ENCODE measurements at regions not wholly inside any gene's neighbourhood (a gene's known extent, or its start where the extent isn't known, plus 50 kb on each side); places are given as distances from the start of the nearest gene placed in this dataset.
"Not testable (repeated sequence)": the region's sequence is repeated elsewhere in the genome, so short reads cannot be mapped to it uniquely, and the experiment has no call there.

DNA sequence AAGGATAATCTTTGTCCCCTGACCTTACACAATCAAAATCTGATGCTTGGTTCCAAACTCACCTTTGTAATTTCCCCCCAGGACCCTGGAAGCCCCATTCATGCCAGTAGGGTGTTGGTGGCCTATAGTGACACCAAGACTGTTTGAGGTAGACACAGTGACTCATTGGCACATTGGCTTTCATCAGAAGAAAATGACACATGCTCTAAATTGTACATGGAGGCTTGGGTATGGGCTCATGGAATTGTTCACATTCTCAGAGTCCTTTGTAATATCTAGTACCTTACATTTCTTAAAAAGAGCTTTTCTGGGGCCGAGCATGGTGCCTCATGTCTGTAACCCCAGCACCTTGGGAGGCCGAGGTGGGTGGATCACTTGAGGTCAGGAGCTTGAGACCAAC, 61.2 kb upstream of the LRPPRC start:
- CTCF ChIA-PET = no interaction called here
- FAIRE-seq (no peak), DNase-seq (ENCODE audit: low read depth, low spot score) (no peak)
- Histone ChIP-seq H3K9me3 (replicated peaks; ENCODE audit: control insufficient read depth, insufficient read depth, low read length) (no peaks in the 10 kb centered on the region), H3K79me2 (ENCODE audit: control insufficient read depth, insufficient read depth, low read length) (no peaks in the 10 kb centered on the region), H3K4me3 (replicated peaks in 1 of 3; ENCODE audit: insufficient read depth in 1 of 3, low read depth in 1 of 3, low read length in 3 of 3) (no peak overlapping the region), H3K9ac (replicated peaks; ENCODE audit: extremely low read depth, insufficient read depth, low read length) (no peak overlapping the region), H3K9me1 (replicated peaks; ENCODE audit: control insufficient read depth, extremely low read depth, insufficient read depth, low read length) (no peaks in the 10 kb centered on the region), H3K4me2 (ENCODE audit: insufficient read depth, low read length) (no peak overlapping the region), H3K27ac (ENCODE audit: insufficient read depth, low read depth, low read length) (no peak overlapping the region), H3K36me3 (ENCODE audit: control insufficient read depth in 2 of 2, extremely low read depth in 1 of 2, insufficient read depth in 2 of 2, low read length in 2 of 2) (no peaks in the 10 kb centered on the region), H2AFZ (ENCODE audit: low read depth, low read length) (no peak overlapping the region), H4K20me1 (replicated peaks; ENCODE audit: control insufficient read depth, extremely low read depth, insufficient read depth, low read length) (no peaks in the 10 kb centered on the region), H3K27me3 (ENCODE audit: control insufficient read depth in 2 of 2, insufficient read depth in 2 of 2, low read length in 2 of 2) (peaks cover 0 to 1% of the 10 kb centered on the region in 2 experiments), H3K4me1 (ENCODE audit: control insufficient read depth, extremely low read depth, insufficient read depth, low read length) (no peaks in the 10 kb centered on the region)
- POLR2A ChIA-PET = no interaction called here
- TF ChIP-seq, protein P1, sequence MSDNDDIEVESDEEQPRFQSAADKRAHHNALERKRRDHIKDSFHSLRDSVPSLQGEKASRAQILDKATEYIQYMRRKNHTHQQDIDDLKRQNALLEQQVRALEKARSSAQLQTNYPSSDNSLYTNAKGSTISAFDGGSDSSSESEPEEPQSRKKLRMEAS (IDR thresholded peaks at IDR 0.05; ENCODE audit: insufficient read depth, insufficient read length) = no peak
- no TSS peak for BruUV-seq (replicated peaks)
- intact Hi-C loops (cut with micrococcal nuclease) = no loop called here
- dilution Hi-C loops (cut with MboI; ENCODE audit: extremely low pct_ligation_motif_present, low sequenced_read_pairs) = no loop called here

DNA sequence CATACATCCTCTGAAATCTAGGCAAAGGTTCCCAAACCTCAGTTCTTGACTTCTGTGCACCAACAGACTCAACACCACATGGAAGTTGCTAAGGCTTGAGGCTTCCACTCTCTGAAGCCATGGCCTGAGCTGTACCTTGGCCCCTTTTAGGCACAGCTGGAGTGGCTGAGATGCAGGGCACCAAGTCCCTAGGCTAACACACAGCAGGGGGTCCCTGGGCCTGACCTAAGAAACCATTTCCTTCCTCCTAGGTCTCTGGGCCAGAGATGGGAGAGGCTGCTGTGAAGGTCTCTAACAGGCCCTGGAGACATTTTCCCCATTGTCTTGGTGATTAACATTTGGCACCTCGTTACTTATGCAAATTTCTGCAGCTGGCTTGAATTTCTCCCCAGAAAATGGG, 64.5 kb upstream of the LRPPRC start:
- CTCF ChIA-PET = interaction anchor here (0.8 kb wide), 1 partner anchor 16 kb away, joined by 3 read pairs; no protein-coding TSS in a partner anchor
- H3K4me1 ChIP-seq (ENCODE audit: control insufficient read depth, extremely low read depth, insufficient read depth, low read length); H3K27ac ChIP-seq (ENCODE audit: insufficient read depth, low read depth, low read length); H3K36me3 ChIP-seq (ENCODE audit: control insufficient read depth in 2 of 2, extremely low read depth in 1 of 2, insufficient read depth in 2 of 2, low read length in 2 of 2); DNase-seq (ENCODE audit: low read depth, low spot score); H3K79me2 ChIP-seq (ENCODE audit: control insufficient read depth, insufficient read depth, low read length); dilution Hi-C loops (cut with MboI; ENCODE audit: extremely low pct_ligation_motif_present, low sequenced_read_pairs); H3K27me3 ChIP-seq (ENCODE audit: control insufficient read depth in 2 of 2, insufficient read depth in 2 of 2, low read length in 2 of 2); H3K9me3 ChIP-seq (replicated peaks; ENCODE audit: control insufficient read depth, insufficient read depth, low read length); H3K9ac ChIP-seq (replicated peaks; ENCODE audit: extremely low read depth, insufficient read depth, low read length); H2AFZ ChIP-seq (ENCODE audit: low read depth, low read length); H3K4me2 ChIP-seq (ENCODE audit: insufficient read depth, low read length); BruUV-seq (replicated peaks); FAIRE-seq; H3K4me3 ChIP-seq (replicated peaks in 1 of 3; ENCODE audit: insufficient read depth in 1 of 3, low read depth in 1 of 3, low read length in 3 of 3); intact Hi-C loops (cut with micrococcal nuclease); POLR2A ChIA-PET; H3K9me1 ChIP-seq (replicated peaks; ENCODE audit: control insufficient read depth, extremely low read depth, insufficient read depth, low read length); H4K20me1 ChIP-seq (replicated peaks; ENCODE audit: control insufficient read depth, extremely low read depth, insufficient read depth, low read length): not testable (repeated sequence)
